ENCODE measurements at regions not wholly inside any gene's neighbourhood (a gene's known extent, or its start where the extent isn't known, plus 50 kb on each side); places are given as distances from the start of the nearest gene placed in this dataset.

DNA sequence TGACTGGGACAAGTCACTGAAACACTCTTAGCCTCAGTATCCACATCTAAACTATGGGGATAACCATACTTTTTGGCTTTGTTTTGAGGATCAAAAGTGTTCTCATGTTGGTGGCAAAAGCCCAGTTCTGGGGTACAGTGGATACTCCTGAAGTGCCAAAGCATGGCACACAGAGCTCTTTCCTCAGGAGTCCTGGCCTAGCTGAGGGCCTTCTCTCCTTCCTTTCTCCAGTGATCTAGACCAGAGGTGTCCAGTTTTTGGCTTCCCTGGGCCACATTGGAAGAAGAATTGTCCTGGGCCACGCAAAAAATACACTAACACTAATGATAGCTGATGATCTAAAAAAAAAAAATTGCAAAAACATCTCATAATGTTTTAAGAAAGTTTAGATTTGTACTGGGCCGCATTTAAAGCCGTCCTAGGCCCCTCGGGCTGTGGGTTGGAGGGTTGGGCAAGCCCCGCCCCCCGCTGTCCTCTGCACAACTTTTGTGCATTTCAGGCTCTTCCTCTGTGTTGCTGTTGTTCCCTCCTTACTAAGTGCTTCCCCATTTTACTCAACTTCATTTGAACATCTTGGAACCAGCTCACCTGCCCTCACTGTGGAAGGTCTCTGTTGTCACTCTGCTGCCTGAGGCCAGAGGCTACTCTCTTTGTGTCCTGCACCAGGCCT, 337.0 kb downstream of the CYRIA start:
- no peak overlapping the region for H3K4me3 ChIP-seq (ENCODE audit: low read depth, low read length)
- no peak for TF ChIP-seq CTCF (IDR thresholded peaks at IDR 0.05; ENCODE audit: control insufficient read depth, extremely low read depth, insufficient read depth)
- DNase-seq (ENCODE audit: low read depth) = no peak

- DNase-seq (ENCODE audit: low read depth) = no peak
- no peak overlapping the region for H3K4me3 ChIP-seq (ENCODE audit: low read depth, low read length)
- TF ChIP-seq CTCF (IDR thresholded peaks at IDR 0.05; ENCODE audit: control insufficient read depth, extremely low read depth, insufficient read depth) = no peak
Observed at GRCh38 chr2:16327326-16327725, 338.3 kb downstream of the CYRIA start.

- TF ChIP-seq CTCF (IDR thresholded peaks at IDR 0.05; ENCODE audit: control insufficient read depth, extremely low read depth, insufficient read depth) = no peak
- DNase-seq (ENCODE audit: low read depth) = no peak
Observed at GRCh38 chr2:16326711-16327300, 338.8 kb downstream of the CYRIA start.

GRCh38 chr2:16325976-16326510, 339.6 kb downstream of the CYRIA start:
- DNase-seq (ENCODE audit: low read depth) = no peak
- no peak overlapping the region for H3K4me3 ChIP-seq (ENCODE audit: low read depth, low read length)
- no peak for TF ChIP-seq CTCF (IDR thresholded peaks at IDR 0.05; ENCODE audit: control insufficient read depth, extremely low read depth, insufficient read depth)

More at GRCh38 chr2:16326711-16327300, 338.8 kb downstream of the CYRIA start:
- no peak overlapping the region for H3K4me3 ChIP-seq (ENCODE audit: low read depth, low read length)

GRCh38 chr2:16325016-16325975, 340.3 kb downstream of the CYRIA start:
- DNase-seq (ENCODE audit: low read depth) = no peak
- no peak overlapping the region for H3K4me3 ChIP-seq (ENCODE audit: low read depth, low read length)
- no peak for TF ChIP-seq CTCF (IDR thresholded peaks at IDR 0.05; ENCODE audit: control insufficient read depth, extremely low read depth, insufficient read depth)

DNA sequence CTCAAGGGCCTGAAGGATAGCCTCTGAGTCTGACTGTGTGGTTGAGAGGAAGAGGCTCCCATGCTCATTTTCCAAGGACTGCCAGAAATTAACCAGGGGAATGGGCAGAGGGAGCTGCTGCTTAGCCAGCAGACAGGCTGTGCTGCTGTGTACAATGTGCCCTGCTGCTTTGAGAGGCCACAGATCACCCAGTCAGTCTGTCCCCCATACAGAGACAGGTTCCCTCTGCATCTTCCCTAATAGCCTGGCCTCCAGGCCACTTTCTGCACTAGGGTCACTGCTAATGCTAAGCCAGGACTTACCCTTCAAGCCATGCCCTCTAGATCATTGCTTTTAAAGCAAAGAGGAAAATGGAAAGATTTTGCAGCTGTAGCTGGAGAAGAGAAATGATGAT, 341.1 kb downstream of the CYRIA start:
- no peak for TF ChIP-seq CTCF (IDR thresholded peaks at IDR 0.05; ENCODE audit: control insufficient read depth, extremely low read depth, insufficient read depth)
- no peak for DNase-seq (ENCODE audit: low read depth)
- no peak overlapping the region for H3K4me3 ChIP-seq (ENCODE audit: low read depth, low read length)

Measured in LNCaP clone FGC (cell line).